KG1 (cell line): ENCODE measurements at regions not wholly inside any gene's neighbourhood (a gene's known extent, or its start where the extent isn't known, plus 50 kb on each side); places are given as distances from the start of the nearest gene placed in this dataset.

Experiments
- DNase-seq: peaks from one replicate; lab custom pipeline; 2025; lab: John Stamatoyannopoulos, UW

GRCh38 chr11:28529046-28529445 is 420.9 kb downstream of the METTL15 start:
- no peak for DNase-seq

- no peak for DNase-seq
Measured at GRCh38 chr11:28528217-28528616, 420.0 kb downstream of the METTL15 start.

- DNase-seq, result no peak
Measured at GRCh38 chr11:28526406-28526751, 418.2 kb downstream of the METTL15 start.

GRCh38 chr11:28525636-28526405 is 417.6 kb downstream of the METTL15 start:
- DNase-seq, result no peak

- no peak for DNase-seq
Measured at GRCh38 chr11:28524098-28524497, 415.9 kb downstream of the METTL15 start.

- DNase-seq, result no peak
Measured at GRCh38 chr11:28521075-28521474, 412.9 kb downstream of the METTL15 start.

GRCh38 chr11:28520291-28520690 is 412.1 kb downstream of the METTL15 start:
- no peak for DNase-seq

GRCh38 chr11:28518825-28519224 is 410.6 kb downstream of the METTL15 start:
- DNase-seq, result no peak

- DNase-seq, result no peak
Measured at GRCh38 chr11:28517621-28518020, 409.4 kb downstream of the METTL15 start.

GRCh38 chr11:28514391-28514790 is 406.2 kb downstream of the METTL15 start:
- DNase-seq, result no peak

- DNase-seq, result no peak
Measured at GRCh38 chr11:28512143-28512756, 404.1 kb downstream of the METTL15 start.

GRCh38 chr11:28505232-28505631 is 397.0 kb downstream of the METTL15 start:
- no peak for DNase-seq

- no peak for DNase-seq
Measured at GRCh38 chr11:28504555-28505110, 396.4 kb downstream of the METTL15 start.

- DNase-seq, result no peak
Measured at GRCh38 chr11:28495333-28495732, 387.1 kb downstream of the METTL15 start.

- no peak for DNase-seq
Measured at GRCh38 chr11:28491431-28491830, 383.2 kb downstream of the METTL15 start.

- no peak for DNase-seq
Measured at GRCh38 chr11:28490773-28491382, 382.7 kb downstream of the METTL15 start.

- DNase-seq, result no peak
Measured at GRCh38 chr11:28488336-28488735, 380.1 kb downstream of the METTL15 start.

GRCh38 chr11:28483072-28483867 is 375.1 kb downstream of the METTL15 start:
- DNase-seq, result no peak

GRCh38 chr11:28482666-28483065 is 374.5 kb downstream of the METTL15 start:
- no peak for DNase-seq

GRCh38 chr11:28481616-28482480 is 373.7 kb downstream of the METTL15 start:
- DNase-seq, result no peak

GRCh38 chr11:28480406-28480805 is 372.2 kb downstream of the METTL15 start:
- DNase-seq, result no peak
